WTC11 (cell line): ENCODE measurements at regions not wholly inside any gene's neighbourhood (a gene's known extent, or its start where the extent isn't known, plus 50 kb on each side); places are given as distances from the start of the nearest gene placed in this dataset.

Experiments used
- ATF3 ChIP-seq: sonication (generic); formaldehyde crosslinking; conservative IDR thresholded peaks from 2 replicates; pipeline ENCODE4 v1.8.1; 2022; ENCODE audit warnings: mild to moderate bottlenecking, missing genetic modification reagents
- E2F5 ChIP-seq: sonication (generic); formaldehyde crosslinking; IDR thresholded peaks from 2 replicates; pipeline ENCODE4 v1.8.1; 2022; ENCODE audit warnings: mild to moderate bottlenecking, moderate library complexity, missing genetic modification reagents
- ELF4 ChIP-seq: sonication (generic); formaldehyde crosslinking; IDR thresholded peaks from 2 replicates; pipeline ENCODE4 v1.8.1; 2022; ENCODE audit warnings: low read depth, mild to moderate bottlenecking, moderate library complexity, missing genetic modification reagents
- NFYB ChIP-seq: sonication (generic); formaldehyde crosslinking; conservative IDR thresholded peaks from 2 replicates; pipeline ENCODE4 v1.8.0; 2022; ENCODE audit warnings: low read depth, missing genetic modification reagents
- USF2 ChIP-seq: sonication (generic); formaldehyde crosslinking; IDR thresholded peaks from 2 replicates; pipeline ENCODE4 v1.8.1; 2023; ENCODE audit warnings: mild to moderate bottlenecking, missing genetic modification reagents, moderate library complexity
- ZNF219 ChIP-seq: sonication (generic); formaldehyde crosslinking; IDR thresholded peaks from 2 replicates; pipeline ENCODE4 v1.8.0; 2023; ENCODE audit warnings: missing genetic modification reagents, mild to moderate bottlenecking, borderline replicate concordance
- ZNF532 ChIP-seq: fragments of 250-450 bp; sonication (Bioruptor Pico); IDR thresholded peaks from 2 replicates; pipeline ENCODE4 v1.9.0; 2021; ENCODE audit warnings: mild to moderate bottlenecking, borderline replicate concordance
- TF ChIP-seq, protein P1 (sequence below): sonication (generic); formaldehyde crosslinking; IDR thresholded peaks from 2 replicates; pipeline ENCODE4 v1.8.0; 2023; ENCODE audit warnings: mild to moderate bottlenecking, missing genetic modification reagents
- TF ChIP-seq, protein P2 (sequence below): sonication (generic); formaldehyde crosslinking; IDR thresholded peaks from 2 replicates; pipeline ENCODE4 v1.8.0; 2022; ENCODE audit warnings: missing genetic modification reagents
- TF ChIP-seq, protein P3 (sequence below): fragments of 250-450 bp; sonication (Bioruptor Pico); IDR thresholded peaks from 2 replicates; pipeline ENCODE4 v1.8.0; 2021; ENCODE audit warnings: mild to moderate bottlenecking

GRCh38 chr2:131656816-131657633 is 129.3 kb downstream of the CCDC74A start (continued):
- TF ChIP-seq E2F5 (CRISPR knock-in tag) = no peak
- TF ChIP-seq NFYB (CRISPR knock-in tag) = no peak
- no peak for TF ChIP-seq USF2
- no peak for TF ChIP-seq ELF4 (CRISPR knock-in tag)
- no peak for TF ChIP-seq ATF3 (CRISPR knock-in tag)
- TF ChIP-seq, protein P1, sequence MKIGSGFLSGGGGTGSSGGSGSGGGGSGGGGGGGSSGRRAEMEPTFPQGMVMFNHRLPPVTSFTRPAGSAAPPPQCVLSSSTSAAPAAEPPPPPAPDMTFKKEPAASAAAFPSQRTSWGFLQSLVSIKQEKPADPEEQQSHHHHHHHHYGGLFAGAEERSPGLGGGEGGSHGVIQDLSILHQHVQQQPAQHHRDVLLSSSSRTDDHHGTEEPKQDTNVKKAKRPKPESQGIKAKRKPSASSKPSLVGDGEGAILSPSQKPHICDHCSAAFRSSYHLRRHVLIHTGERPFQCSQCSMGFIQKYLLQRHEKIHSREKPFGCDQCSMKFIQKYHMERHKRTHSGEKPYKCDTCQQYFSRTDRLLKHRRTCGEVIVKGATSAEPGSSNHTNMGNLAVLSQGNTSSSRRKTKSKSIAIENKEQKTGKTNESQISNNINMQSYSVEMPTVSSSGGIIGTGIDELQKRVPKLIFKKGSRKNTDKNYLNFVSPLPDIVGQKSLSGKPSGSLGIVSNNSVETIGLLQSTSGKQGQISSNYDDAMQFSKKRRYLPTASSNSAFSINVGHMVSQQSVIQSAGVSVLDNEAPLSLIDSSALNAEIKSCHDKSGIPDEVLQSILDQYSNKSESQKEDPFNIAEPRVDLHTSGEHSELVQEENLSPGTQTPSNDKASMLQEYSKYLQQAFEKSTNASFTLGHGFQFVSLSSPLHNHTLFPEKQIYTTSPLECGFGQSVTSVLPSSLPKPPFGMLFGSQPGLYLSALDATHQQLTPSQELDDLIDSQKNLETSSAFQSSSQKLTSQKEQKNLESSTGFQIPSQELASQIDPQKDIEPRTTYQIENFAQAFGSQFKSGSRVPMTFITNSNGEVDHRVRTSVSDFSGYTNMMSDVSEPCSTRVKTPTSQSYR = no peak
- TF ChIP-seq, protein P2, sequence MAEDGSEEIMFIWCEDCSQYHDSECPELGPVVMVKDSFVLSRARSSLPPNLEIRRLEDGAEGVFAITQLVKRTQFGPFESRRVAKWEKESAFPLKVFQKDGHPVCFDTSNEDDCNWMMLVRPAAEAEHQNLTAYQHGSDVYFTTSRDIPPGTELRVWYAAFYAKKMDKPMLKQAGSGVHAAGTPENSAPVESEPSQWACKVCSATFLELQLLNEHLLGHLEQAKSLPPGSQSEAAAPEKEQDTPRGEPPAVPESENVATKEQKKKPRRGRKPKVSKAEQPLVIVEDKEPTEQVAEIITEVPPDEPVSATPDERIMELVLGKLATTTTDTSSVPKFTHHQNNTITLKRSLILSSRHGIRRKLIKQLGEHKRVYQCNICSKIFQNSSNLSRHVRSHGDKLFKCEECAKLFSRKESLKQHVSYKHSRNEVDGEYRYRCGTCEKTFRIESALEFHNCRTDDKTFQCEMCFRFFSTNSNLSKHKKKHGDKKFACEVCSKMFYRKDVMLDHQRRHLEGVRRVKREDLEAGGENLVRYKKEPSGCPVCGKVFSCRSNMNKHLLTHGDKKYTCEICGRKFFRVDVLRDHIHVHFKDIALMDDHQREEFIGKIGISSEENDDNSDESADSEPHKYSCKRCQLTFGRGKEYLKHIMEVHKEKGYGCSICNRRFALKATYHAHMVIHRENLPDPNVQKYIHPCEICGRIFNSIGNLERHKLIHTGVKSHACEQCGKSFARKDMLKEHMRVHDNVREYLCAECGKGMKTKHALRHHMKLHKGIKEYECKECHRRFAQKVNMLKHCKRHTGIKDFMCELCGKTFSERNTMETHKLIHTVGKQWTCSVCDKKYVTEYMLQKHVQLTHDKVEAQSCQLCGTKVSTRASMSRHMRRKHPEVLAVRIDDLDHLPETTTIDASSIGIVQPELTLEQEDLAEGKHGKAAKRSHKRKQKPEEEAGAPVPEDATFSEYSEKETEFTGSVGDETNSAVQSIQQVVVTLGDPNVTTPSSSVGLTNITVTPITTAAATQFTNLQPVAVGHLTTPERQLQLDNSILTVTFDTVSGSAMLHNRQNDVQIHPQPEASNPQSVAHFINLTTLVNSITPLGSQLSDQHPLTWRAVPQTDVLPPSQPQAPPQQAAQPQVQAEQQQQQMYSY (CRISPR knock-in tag) = no peak
- TF ChIP-seq, protein P3, sequence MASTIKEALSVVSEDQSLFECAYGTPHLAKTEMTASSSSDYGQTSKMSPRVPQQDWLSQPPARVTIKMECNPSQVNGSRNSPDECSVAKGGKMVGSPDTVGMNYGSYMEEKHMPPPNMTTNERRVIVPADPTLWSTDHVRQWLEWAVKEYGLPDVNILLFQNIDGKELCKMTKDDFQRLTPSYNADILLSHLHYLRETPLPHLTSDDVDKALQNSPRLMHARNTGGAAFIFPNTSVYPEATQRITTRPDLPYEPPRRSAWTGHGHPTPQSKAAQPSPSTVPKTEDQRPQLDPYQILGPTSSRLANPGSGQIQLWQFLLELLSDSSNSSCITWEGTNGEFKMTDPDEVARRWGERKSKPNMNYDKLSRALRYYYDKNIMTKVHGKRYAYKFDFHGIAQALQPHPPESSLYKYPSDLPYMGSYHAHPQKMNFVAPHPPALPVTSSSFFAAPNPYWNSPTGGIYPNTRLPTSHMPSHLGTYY (CRISPR knock-in tag) = no peak
- TF ChIP-seq ZNF219 (CRISPR knock-in tag) = no peak
- no peak for TF ChIP-seq ZNF532 (CRISPR knock-in tag)
